NCI-H460 (cell line): ENCODE measurements at regions not wholly inside any gene's neighbourhood (a gene's known extent, or its start where the extent isn't known, plus 50 kb on each side); places are given as distances from the start of the nearest gene placed in this dataset.

Source experiments
- DNase-seq: peaks from one replicate; pipeline ENCODE4 v3.0.0-alpha.2; 2016; ENCODE audit warnings: low read depth; ENCODE audit errors: extremely low read depth

GRCh38 chr13:108156749-108157148 is 58.6 kb downstream of the LIG4 start:
- DNase-seq: no peak

DNA sequence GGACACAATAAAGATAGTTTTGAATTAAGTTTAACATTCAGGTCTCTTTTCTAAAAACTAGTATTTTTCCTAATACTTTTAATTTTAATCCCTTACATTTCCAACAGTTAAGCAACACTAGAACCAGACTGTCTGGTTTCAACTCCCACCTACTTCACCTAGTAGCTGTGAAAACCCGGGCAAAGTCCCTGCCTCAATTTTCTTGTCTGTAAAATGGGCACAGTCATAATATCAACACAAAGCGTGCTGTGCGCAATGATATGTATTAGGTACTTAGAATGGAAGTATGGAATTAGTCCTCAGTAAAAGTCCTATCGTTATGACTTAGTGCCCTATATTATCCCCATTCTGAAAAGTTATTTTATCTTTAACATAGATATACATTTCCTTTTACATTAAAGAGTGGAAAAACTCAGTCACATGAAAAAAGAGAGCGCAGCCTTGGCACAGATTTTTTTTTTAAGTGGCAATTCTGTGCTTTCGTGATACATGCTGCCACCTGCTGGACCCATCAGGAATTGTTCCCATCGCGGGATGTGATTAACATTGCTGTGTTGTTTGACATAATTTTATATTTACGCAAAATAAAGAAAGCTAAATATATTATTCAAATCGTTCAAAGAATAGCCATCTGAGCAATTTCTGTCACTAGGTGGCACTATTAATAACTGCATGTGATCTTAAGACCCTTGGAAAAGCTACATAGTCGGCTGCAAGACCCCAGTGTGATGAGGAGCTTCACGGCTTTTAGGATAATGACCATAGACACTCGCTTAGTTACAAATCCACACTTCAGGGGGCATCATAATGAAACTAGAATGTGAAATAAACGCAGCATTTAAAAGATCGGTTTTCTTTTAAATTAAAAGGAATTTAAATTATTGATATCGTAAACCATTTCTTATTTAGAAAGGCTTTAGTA is 59.9 kb downstream of the LIG4 start:
- peak; percentile 51 for DNase-seq

DNA sequence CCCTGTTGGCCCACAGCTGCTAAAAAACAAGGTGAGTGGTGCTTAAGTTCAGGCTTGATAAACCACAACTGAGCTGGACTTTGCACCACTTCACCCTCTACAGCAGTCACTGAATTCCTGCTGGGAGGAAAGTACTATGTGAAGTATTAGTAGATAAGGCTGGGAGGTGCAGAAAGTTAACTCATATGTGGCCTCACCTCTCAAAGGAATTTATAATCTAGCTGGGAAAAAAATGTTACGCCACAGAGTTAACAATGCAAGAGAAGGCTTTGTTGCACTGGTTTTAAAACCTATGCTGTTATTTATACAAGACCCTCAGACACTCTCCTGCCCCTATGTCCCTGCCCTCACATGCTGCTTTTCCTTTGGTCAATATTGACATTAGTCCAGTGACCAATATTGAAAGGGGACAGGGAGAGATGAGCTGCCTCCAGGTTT is 60.9 kb downstream of the LIG4 start:
- peak; percentile 27 for DNase-seq

GRCh38 chr13:108146642-108147041 is 68.7 kb downstream of the LIG4 start:
- DNase-seq: no peak

- DNase-seq: no peak
Observed at GRCh38 chr13:108142702-108143436, 72.5 kb downstream of the LIG4 start.

DNA sequence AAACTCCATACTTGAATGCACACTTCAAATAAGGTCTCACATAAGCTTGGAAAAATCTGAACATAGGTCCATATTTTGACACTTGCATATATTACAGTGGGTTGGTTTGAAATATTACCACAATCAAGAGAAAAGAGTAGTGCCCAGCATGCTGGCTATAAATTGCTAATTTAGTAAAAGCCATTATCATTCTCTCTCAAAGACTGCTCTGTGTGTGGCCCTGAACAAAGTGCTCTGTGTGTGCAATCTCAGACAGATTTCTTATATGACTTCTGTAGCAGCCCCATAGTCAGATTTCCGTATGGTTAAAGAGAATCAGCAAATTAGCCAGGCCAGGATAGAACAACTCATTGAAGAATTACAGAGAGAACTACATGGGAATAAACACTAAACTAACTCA is 78.2 kb downstream of the LIG4 start:
- no peak for DNase-seq

- no peak for DNase-seq
Observed at GRCh38 chr13:108127406-108127805, 87.9 kb downstream of the LIG4 start.

GRCh38 chr13:108126056-108126455 is 89.3 kb downstream of the LIG4 start:
- DNase-seq: no peak

- no peak for DNase-seq
Observed at GRCh38 chr13:108121406-108121805, 93.9 kb downstream of the LIG4 start.

GRCh38 chr13:108120856-108121255 is 94.5 kb downstream of the LIG4 start:
- no peak for DNase-seq

DNA sequence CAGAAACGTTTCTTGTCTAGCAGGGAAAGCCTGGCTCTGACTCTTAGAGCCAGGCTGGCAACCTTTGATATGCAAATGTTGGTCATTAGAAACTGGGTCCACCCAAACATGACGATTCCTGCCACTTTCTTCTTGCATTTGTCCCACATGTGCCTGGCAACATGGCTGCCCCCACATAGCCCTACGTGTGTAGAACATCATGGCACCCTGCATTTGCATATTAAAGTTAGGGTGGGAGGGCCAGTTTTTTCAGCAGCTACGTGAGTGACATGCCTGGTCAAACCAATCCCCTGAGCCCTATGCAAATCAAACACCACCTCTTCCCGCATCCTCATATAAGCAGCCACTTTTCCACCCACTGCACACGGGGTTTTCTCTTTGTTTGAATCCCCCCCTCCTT is 95.0 kb downstream of the LIG4 start:
- DNase-seq: no peak

DNA sequence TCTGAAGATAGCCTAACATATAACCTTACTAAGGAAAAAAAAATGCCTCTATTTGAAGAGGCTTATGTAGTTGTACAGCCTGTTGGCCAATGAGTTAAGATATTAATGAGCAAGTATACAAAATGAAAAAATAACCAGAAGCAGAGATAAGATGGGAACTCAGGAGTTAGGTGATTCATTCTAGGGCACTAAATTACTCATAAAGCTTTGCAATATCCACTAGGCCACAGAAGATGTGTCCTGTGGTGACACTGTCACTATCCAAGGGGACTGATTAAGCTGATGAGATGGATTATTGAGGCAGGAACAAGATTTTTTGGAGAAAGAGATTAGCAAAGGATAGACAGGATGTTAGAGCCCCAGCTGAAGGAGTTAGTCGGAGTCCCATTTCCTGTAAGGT is 99.6 kb downstream of the LIG4 start:
- DNase-seq: no peak

GRCh38 chr13:108113407-108113806 is 101.9 kb downstream of the LIG4 start:
- no peak for DNase-seq

DNA sequence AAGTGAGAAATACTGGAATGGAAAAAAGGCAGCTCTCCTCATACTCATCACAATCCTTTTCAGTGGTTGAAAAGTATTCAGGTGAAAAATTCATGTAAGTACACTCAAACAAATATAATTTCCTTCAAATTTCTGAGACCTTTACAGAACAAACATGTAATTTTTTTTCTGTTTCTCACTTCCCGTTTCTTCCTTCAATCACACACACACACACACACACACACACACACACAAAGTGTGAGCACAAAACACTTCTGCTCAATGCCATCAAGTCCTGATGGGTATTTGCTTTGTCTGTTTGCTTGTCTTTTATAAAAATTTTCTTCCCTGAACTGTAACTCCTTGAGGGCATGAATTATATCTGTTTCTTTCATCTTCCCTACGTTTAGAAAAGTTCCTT is 110.6 kb downstream of the LIG4 start:
- no peak for DNase-seq

GRCh38 chr13:108102771-108103170 is 112.6 kb downstream of the LIG4 start:
- no peak for DNase-seq

DNA sequence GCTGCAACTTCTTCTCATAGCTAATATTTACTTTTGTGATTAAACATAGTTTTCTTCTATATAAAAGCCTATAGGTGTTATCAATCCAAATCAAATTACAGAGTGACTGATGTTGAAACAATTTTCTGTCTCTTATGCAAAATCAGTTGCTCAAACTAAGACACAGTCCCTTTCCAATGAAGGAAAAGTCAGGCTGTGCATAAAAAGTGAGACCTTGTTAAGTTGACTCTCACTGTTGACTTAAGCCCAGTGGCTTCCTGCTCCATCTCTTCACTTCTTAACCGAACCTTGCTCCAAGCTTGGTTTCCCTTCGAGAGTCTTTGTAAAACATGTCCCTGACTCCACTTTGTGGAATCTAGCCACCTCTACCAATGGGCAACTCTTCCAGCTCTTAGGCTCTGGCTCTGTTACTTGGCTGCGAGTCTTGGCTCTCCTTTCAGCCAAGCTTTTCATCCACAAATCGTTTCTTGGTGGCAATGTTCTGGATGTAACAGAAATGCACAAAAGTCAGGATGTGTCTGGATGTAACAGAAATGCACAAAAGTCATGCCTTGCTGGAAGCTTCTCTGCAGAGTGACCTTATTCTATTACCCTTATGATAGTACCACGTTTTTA is 118.9 kb downstream of the LIG4 start:
- no peak for DNase-seq

GRCh38 chr13:108095036-108095435 is 120.3 kb downstream of the LIG4 start:
- DNase-seq: no peak

DNA sequence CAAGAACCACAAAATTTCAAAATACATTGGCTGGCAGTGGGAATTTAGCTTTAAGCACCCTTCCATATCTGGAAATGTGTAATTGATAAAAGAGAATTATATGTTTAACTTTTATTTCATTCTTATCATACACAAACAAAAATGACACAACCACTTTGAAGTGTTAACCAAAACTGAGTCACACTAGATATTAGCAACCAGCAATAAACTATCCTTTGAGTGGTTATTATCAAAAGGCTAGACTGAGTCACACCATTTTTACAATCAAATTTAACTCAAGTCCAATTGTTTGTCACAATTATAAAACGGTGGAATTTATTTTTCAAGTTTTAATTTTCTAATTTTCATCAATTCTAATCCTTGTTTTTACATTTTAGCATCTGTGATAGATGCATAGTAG is 121.7 kb downstream of the LIG4 start:
- no peak for DNase-seq

GRCh38 chr13:108087810-108088209 is 127.5 kb downstream of the LIG4 start:
- DNase-seq: no peak

GRCh38 chr13:108086678-108087077 is 128.7 kb downstream of the LIG4 start:
- peak; percentile 28 for DNase-seq

DNA sequence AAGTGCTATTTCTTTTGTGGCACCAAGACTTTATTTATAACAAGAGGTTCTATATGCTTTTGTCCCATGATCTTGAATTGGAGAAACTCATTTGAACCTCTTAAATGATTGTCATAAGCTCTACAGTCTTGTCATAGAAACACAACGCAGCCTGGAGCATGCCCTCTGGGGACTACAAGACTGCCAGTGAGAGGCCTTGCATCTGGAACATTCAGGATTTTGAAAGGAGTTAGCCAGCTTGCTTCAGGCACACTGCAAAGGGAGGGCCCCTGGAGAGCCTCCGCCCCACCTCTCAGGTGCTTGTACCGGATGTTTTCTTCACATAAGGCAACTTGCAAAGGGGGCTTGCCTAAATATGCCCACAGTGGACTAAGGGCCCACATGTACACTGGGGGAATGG is 130.5 kb downstream of the LIG4 start:
- DNase-seq: no peak

DNA sequence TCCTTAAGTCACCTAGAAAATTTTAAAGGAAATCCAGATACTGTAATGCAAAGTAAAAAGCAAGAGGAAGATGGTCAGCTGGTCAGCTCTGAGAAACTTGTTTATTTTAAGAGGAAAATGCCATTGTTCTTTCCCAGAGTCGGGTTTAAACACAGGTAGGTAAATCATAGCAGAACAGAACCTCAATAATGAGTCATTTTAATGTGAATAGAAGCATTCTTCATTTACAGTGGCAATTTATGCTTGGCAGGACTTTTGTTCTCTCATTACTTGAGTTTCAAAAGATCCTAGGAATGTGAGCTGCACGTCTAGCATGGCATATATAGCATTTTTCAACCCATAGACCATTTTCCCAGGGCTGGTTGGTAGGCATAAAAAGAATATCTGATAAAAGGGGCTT is 132.3 kb downstream of the LIG4 start:
- no peak for DNase-seq
